GM21423 (cell line): ENCODE measurements at regions not wholly inside any gene's neighbourhood (a gene's known extent, or its start where the extent isn't known, plus 50 kb on each side); places are given as distances from the start of the nearest gene placed in this dataset.
"Not testable (repeated sequence)": the region's sequence is repeated elsewhere in the genome, so short reads cannot be mapped to it uniquely, and the experiment has no call there.

Experiments
- ATAC-seq: cut with Tn5 transposase; IDR thresholded peaks from one replicate; pipeline ENCODE4 v1.9.1; 2021; ENCODE audit warnings: mild to moderate bottlenecking, moderate library complexity; ENCODE audit not compliant: unreplicated experiment

DNA sequence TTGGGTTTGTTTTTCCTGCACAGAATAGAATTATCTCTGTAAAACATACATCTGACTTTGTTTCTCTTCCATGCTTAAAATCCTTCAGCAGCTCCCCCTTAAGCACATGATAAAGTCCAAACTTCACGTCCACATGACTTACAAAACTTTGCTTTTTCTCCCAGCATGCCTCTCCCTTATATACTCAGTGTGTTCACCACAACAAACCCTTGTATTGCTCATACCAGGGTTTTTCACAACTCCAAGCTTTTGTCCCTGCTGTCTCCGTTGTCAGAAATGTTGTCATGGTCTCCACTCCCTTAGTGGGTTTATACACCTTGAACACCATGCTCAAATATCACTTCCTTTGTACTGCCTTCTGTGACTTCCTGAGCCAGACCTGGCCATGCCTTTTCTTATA, 91.1 kb upstream of the MITF start:
- no peak for ATAC-seq

DNA sequence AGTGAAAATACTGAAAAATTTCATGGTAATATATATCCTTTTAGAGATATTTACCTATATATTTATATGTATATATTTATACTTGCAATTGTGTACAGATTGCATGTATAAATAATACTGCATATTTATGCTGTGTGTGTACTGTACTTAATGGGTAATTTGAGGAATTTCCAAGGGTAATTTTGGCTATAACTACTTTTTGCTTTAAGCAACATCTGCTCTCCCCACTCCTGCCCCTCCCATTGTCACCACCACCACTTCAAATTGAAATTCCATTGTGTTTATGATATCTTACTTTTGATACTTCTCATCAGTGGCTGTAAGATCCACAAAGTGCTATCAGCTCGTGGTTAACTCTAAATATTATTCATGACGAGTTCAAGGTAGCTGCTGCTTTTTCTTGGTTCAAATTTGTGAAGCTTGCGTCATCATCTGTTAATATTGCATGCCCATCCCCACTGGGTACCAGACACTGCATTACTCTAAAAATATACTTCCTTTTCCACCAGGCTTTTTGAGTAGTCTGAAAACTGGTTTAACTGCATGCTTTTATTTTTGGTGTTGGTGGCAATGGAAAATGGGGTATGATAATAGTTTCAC, 91.7 kb upstream of the MITF start:
- ATAC-seq = no peak

DNA sequence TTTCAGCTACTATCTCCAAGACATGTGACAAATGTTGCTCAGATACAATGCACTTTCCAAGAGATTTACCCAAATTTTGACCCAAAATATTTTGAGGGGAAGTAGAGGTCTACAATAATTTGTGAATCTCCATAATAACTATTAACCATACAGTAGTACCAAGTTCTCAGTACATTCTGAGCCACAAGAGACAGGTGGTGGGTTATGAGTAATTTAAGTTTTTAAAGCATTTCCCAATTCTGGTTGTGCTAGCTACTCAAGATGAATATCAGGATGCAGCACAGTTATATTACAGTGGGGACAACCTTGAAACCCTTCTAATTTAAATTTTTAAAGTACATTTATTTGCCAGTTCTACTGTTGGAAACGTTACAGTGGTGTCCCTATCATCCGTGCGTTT, 92.2 kb upstream of the MITF start:
- no peak for ATAC-seq

DNA sequence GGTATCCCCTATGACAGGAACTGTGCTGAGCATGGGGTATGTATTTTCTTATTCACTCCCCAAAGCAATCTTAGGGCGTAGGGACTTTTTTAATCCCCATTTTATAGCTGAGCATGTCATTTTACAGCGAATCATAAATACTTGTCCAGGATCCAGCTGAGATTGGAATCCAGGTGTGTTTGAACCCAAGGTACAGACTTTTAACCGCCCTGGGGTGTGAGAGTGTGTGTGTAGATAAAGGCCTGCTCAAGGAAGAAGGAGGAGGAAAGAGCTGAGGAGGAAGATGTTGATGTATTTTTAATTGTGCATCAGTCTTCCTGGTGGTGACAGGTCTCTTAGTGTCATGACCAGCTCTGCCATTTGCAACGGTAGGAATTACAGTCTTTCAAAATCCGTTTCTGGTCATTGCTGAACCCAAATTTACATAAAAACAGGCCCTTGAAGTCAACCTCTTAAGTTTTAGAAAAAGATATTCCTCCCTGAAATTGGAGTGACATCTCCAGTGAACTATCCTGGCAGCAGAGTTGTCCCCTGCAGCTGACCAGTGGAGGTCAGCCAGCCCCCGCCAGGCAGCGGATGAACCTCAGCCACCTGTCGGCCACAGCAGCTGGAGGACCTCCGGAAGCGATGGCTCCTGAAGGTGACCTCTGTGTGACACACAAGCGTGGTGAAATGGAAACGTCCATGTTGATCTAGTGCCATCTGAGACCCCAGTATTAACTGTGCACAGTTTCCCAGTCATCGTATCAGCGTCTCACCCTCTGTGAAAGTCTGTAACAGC, 92.8 kb upstream of the MITF start:
- no peak for ATAC-seq

DNA sequence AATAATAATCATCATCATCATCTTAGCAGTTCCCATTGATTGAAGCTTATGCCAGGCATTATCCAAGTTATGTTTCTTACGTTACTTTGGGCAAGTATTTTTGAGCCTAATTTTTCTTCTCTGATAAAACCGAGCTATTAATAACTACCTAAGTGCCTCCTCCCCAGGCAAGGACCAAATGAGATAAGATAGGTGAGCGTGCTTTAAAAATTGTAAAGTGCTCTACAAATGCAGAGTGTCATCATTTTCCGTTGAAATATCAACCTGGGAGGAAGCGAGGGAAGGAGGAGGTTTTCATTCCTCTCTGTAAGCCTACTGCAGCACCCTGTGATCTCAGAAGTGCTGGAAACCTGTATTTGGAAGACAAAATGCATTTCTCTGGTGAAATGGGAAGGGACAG, 96.7 kb upstream of the MITF start:
- ATAC-seq = no peak

DNA sequence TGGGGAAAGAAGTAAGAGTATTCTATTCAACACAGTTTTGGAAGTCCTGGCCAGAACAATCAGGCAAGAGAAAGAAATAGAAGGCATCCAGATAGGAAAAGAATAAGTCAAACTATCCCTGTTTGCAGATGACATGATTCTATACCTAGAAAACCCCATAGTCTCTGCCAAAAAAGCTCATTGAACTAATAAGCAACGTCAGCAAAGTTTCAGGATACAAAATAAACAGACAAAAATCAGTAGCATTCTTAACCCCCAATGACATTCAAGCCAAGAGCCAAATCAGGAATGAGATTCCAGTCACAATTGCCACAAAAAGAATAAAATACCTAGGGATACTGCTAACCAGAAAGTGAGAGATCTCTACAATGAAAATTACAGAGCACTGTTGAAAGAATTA, 99.4 kb upstream of the MITF start:
- no peak for ATAC-seq

DNA sequence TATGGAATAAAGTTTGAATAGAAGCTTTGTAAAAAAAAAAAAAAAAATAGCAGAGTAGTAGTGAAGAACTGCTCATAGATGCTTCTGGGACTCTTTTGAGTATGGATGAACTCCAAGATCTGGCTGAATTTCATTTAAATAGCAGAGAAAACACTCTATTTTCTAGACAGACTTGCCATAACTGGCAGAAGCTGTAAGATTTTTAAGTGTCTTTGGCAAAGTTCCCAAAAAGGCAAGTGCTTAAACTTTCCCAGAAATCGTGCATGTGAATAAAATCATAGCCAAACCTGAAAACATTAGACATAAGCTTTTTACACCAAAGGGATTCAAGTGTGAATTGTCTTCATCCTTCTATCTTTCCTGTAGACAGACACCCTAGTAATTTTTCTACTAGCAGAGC, 110.3 kb upstream of the MITF start:
- ATAC-seq = no peak

DNA sequence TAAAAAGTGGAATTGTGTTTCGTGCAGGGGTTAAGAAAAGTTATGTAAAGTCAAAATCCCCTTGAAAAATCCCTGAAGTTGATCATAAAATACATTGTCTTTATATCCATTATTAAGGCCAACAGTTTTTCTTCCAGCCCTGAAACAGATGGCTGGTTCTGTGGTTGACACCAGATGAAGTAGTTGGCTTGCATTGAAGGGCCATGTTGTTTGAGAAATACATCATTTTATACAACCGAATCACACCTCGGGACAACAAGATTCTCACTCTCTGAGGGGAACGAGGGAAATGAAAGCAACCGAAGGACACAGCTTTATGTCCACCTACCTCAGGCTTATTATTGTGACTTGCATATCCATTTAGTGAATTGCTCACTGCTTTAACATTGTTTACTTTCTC, 126.0 kb upstream of the MITF start:
- no peak for ATAC-seq

DNA sequence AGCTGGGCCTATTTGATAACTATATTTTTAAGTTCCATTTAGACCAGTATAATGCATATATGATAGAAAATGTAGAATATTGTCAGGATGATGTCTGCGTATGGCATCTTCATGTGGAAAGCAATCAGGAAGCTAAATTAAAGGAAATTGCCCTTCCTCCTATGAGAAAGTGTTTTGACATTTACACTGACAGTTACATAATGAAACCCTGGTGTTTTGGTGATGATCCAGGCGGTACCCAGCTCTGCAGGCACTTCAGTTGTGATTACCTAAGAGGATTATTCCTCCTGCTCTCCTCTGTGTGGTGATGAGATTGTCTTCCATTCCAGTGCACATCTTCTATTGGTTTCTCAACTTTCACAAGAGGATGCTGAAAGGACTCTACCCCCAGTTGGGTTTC, 126.5 kb upstream of the MITF start:
- ATAC-seq = no peak

DNA sequence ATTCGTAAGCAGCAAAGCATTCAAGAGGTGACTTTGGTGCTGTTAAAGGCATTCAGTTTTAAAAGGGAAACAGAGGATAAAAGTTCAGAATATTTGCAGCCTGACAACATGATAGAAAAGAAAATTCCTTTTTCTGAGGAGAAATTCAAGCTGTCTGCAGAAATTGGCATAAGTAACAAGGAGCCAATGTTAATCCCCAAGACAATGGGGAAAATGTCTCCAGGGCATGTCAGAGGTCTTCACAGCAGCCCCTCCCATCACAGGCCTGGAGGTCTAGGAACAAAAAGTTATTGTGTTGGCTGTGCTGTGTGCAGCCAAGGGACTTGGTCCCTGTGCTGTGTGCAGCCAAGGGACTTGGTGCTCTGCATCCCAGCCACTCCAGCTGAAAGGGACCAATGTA, 129.7 kb upstream of the MITF start:
- not testable (repeated sequence) for ATAC-seq

DNA sequence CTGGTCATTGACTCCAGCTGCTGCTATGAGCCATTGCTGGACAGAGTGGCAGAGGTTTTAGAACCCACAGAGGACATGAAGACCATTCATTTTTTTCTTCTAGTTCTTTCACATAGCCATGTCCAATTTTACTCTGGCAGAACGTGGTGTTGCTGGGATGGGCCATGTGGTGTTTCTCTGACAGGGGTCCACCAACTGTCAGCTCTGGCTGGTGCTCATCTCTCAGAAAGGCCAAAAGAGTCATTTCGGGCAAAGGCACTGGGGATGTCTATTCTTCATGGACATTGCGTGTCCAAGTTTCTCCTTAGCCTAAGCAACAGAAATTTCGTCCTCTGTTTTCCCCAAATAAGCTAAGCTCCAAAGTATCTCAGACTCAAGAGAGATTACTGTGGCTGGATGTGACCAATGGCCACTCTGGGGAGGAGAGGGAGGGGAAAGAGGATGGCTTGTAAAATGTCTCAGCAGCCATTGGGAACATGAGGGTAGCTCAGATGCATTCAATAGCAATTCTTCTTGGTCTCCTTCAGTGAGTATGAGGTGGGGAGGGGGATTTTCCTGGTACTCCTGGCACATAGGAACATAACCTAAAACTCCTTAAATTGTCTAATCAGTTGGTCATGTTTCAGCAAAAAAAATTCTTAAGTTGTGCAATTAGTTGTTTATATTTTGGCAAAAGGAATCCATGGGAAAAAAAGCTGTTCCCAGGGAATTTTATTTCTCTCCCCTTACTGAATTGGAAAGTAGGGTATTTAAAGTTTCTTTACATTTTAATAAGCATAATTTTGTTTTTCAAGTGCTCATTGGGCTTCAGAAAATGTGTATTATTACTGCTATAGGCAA, 131.6 kb upstream of the MITF start:
- no peak for ATAC-seq

DNA sequence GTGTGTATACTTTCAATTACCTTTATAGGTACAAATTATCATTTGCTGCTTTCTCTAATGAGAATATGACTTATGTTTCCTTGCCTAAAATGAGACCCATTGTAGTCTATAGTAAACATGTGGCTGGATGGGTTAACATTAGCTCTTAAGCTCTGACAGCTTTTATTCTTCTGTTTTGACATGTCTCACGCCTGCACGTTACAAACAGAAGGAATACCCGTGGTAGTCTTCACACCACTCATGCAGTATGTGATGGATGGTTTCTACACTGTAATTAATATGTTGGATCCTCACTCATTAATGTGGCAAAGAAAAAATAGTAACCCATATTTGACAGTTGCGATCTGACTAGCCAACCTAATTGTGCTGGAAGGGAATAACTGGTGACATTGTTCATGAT, 133.4 kb upstream of the MITF start:
- ATAC-seq = no peak

DNA sequence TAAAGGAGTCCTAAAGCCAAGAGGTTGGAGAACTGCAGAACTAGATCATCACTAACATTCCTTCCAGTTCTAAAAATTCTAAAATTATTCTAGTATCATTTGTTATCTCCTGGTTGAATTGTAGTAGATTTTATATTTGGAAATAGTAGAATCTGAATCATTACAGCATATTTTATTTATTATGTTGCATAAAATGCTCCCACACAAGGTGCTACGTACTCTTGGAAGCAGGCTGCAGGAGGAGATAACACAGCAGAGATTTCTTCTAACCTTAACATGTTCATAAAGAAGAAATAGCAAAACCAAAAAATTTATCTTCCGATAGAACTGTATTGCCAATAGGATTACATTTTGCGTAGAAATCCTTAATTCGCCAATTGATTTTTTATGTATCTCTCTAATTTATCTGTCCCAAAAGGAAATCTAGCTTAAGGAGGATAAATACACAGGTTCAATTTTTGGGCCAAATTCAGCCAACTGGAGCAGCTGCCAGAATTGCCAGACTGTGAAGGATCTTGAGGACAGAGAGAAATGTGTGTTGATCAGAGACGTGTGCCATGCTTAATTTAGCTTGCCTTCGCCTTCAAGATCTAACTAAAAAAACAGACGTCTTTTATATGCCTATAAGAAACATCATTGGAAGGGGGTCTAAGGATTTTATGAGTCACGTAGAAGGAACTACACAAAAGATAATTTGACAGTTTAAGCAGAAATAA, 134.4 kb upstream of the MITF start:
- ATAC-seq = no peak

DNA sequence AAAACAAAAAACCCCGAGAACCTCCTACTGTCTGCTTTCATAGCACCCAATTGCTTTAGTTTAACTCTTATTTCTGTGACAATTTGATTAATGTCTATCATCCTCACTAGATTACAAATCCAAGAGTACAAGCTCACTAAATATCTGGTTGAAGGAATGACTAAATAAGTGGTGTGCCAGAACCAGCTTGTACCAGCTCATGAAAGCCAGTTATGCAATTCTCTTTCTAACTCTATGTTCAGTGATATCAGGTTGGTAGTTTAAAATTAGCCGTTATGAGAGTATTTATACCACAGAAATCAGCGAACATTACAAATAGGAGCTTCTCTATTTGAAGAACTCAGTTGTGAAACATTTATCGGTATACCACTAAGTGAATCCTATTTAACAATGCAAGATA, 137.2 kb upstream of the MITF start:
- ATAC-seq = no peak

DNA sequence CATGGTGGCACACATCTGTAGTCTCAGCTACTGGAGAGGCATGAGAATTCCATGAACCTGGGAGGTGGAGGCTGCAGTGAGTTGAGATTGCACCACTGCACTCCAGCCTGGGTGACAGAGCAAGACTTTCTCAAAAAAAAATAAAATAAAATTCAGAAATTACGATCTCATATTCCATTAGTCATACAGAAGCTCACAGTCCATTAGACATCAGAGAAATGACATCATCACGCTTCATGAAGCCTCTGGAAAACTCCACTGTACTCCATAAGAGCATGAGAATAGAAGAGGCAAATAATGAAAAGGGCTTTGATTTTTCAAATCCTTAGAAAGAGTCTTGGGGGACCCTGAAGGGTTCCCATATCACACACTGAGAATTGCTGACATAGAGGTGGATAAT, 145.0 kb upstream of the MITF start:
- ATAC-seq = no peak

DNA sequence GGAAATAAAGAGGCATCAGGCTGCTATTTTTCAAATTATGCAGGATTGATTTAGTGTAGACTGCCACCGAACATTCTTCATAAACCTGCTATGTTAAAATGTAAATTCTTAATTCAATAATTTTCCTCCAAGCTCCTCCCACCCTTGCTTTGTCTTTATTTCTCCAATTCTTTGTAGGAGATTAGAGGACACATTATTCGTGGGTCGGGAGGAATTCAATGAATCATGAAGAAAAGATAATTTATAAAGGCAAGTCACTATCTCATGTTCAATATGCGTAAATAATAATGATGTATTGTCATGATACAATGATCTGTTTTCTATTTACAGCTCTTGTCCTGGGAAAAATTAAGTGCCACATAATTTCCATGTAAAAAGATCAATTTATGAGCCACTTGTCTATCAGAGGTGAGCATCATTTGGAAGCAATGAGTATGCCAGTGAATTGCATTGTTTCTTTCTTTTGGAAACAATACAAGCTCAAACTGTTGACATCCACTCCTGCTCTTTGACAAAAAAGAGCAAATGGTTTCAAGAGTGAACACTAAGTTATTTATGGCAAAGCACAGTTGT, 148.0 kb upstream of the MITF start:
- no peak for ATAC-seq

DNA sequence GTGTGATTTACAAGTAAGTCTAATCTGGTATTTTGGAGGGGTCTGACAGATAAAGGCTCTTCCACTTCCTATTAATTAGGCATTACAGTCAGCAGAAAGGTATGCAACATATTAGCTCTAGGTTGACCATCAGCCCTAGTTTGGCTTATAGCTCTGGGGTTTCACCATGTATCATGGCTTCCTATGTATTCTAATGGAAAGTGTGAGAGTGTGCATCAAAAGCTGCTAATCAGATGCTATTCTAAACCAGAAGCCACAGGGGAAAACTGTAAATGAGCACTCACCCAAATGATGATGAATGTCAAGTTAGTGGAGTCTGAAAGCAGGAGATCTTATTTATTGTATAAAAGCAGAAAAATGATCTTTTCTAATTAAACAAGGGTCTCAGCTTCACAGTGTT, 149.2 kb upstream of the MITF start:
- ATAC-seq = no peak

DNA sequence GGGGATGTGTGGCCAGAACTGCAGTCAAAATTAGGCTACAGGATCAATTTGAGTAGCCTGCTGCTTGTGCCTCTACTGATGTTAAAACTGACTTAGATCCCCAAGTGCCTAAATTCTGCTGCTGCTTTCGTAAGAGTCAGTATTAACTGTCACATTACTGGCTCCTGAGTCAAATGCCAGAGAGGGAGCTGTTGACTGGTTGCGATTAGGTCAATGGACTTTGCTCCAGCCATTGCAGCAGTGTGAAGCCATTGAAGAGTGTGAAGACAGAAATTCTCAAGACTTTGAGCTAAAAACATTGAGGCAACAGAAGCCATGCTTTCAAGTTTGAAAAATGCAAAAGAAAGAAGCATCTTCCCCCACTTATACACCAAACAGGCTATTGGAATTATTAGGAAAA, 151.1 kb upstream of the MITF start:
- ATAC-seq = no peak

DNA sequence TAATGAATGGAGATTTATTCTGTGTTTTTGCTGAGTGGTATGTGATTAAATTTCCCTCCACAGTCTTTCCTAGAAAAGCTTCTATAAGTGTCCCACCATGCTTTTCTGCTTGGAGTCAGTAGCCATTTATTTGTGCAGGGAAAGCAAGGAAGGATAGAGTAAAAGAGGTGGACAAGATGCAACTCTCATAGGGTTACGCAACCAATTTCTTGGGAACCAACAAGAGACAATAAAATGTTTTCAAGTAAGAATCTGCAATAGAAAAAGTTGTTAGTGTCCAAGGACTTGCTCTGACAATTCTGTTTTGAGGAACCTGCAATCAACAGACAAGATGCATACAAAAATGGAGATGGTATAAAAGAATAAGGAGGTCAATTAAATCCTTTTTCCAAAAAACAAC, 153.8 kb upstream of the MITF start:
- no peak for ATAC-seq

DNA sequence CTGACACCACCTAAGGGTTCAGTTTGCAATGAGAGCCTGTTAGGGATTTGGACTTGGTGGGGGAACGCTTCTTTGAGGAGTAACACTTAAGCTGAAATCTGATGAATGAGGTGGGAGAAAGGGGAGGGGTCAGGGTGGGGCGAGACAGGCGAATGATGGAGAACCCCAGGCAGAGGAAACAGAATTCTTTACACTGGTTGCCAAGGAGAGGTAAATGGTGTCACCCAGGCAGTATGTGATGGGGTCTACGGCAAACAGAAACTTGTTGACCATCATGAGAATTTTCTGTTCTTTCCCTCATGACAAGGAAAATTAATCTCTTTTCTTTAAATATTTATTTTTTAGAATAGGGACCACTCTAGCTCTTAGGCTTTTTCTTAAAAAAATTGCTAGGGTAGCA, 157.2 kb upstream of the MITF start:
- no peak for ATAC-seq
